PFSK-1 (cell line): ENCODE measurements at regions not wholly inside any gene's neighbourhood (a gene's known extent, or its start where the extent isn't known, plus 50 kb on each side); places are given as distances from the start of the nearest gene placed in this dataset.

ENCODE experiments used
- POLR2AphosphoS5 ChIP-seq: IDR thresholded peaks from 2 replicates; pipeline ENCODE4 v1.6.1; 2012; ENCODE audit warnings: low read depth, mild to moderate bottlenecking, control low read depth, low read length, moderate library complexity
- TAF1 ChIP-seq: IDR thresholded peaks from 2 replicates; pipeline ENCODE4 v1.6.1; 2012; ENCODE audit warnings: low read length, control low read depth, borderline replicate concordance; ENCODE audit not compliant: insufficient read depth

GRCh38 chr13:42378383-42378780 is 106.4 kb downstream of the AKAP11 start:
- TF ChIP-seq TAF1 (no peak), POLR2AphosphoS5 (no peak)
